DMS53 treated with DMSO at 0.1 percent for 48 hours (cell line): ENCODE measurements at regions not wholly inside any gene's neighbourhood (a gene's known extent, or its start where the extent isn't known, plus 50 kb on each side); places are given as distances from the start of the nearest gene placed in this dataset.

ENCODE experiments used
- DNase-seq: peaks from one replicate; lab custom pipeline; 2025; ENCODE audit not compliant: unreplicated experiment; lab: John Stamatoyannopoulos, UW

DNA sequence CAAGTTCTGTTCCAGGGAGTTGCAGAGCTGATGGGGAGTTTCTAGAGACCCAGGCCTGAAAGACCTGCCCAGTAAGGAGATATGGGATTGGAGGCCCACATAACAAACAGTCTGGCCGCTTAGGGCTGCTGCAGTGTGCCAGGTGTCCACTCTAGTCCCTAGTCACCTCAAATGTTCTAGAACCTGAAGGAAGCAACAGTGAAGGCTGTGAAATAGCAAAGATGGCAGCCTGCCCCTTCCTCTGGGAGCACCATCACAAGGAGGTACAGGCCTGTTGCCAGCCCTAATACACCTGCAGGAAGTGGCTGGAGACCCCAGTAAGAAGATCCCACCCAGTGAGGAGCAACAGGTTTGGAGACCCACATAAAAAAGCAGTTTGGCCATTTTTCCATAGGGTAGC is 783.8 kb upstream of the EDIL3 start:
- DNase-seq: no peak

DNA sequence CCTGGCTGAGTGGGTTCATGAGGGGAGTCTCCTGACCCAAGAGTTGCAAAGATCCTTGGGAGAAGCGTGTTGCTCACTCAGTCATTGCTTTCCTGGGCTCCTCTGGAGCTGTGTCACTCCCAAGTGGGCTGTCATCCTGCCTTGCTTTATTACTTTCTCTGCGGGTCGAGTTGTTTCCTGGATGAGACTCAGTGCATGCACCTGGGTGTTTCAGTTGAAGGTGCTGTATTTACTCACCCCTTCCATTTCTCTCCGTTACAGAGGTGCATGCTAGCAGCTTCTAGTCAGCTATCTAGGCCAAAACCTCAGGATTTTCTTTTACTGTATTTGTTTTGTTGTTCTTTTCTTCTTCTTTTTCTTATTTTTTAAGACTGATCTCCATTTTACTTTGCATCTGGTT is 785.5 kb upstream of the EDIL3 start:
- no peak for DNase-seq

DNA sequence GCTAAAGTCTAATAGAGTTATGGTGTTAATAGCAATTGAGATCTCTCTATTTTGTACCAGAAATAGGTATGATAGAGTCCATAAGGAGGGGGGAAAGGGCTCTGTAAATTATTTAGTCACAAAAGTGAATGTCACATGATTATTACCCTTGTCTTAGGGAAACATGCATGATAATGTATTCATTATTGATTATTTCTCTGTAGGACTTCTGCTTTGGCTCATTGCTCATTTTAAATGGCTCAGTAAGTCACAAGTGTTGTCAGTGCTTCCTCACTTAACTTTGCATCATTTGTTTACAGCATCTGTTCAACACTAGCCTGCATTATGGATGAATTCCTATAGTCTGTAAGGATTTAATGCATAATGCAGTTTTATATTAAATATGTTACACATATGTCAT is 788.8 kb upstream of the EDIL3 start:
- no peak for DNase-seq

DNA sequence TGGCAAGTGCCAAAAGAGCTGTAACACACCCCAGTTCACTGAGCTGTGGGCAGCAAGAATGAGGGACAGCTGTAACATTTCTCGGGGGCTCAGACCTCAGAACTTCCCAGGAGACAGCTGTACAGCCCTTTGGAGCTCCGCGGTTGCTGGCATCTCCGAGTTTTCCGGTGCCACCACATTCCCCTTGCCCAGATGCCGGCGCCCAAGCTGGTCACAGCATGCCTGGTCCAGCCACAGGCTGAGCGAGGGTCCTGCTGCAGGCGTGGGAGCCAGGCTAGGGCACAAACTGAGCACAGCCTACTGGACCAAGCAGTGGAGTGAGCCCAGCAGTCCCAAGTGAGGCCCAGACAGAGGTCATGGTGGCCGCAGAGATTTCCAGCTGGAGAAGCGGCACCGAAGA is 797.7 kb upstream of the EDIL3 start:
- DNase-seq: no peak

DNA sequence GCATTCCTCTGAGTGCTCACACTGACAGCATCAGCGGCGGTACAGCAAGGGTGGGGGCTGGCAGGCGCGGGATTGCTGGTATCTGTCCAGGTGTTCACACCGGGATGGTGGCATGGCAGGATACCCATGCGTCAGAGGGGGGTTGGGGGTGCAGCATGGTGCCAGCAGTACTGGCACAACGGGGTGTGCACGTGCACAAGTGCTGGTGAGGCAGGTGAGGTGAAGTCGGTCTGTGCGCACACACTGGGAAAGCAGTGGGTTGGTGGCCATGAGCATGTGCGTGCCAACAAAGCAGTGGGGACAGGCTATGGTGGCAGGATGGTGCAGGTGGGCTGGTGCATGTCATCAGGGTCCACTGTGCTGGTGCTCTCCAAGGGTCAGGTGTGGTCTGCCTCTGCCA is 819.6 kb upstream of the EDIL3 start:
- no peak for DNase-seq

DNA sequence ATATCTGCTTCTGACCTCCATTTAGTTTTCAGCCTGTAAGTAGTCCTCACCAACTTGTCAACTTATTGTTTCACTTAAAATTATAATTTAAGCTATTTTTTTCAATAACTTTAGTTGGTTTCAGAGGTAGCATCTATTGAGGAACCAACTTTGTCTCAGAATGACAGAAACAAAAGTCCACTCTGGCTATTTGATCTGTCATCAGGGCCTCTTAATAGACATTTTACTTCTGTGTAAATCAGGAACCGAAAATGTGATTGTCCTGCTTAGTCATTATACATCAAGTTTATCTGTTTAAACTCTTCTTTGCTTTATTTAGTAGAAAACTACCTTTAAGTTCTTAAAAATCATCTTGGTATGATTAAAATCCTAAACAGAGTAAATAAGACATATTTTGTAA is 820.8 kb upstream of the EDIL3 start:
- no peak for DNase-seq

DNA sequence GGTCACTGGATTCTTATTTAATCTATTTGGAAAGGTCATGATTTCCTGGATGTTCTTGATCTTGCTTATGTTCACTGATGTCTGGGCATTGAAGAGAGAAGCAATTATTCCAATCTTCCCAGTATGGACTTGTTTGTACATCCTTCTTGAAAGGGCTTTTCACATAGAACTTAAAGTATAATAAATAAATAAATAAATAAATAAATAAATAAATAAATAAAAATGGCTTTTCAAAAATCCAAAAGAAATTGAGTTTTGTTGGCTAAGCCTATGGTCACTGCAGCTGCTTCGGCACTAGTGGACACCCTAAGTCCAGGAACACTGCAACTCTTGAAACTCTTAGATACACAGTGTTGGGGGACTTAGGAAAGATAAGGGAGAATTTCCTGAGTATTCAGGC is 840.7 kb upstream of the EDIL3 start:
- DNase-seq: no peak

DNA sequence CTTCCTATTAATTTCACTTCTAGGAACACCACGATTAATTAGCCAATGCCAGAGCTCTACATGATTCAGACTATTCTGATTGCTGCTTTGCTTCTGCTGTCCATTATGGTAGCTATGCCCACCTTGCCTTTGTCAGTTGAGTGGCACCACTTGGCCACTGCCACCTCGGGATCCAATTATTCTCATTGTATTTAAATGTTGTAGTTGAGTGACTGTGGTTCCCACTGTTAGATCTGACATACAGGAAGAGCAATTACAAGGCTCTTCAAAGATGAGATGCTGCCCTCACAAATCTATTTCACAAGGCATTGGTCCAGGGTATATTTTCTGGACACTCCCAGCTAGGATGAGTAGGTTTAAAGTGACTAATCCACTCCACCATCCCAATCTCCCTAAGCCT is 864.5 kb upstream of the EDIL3 start:
- DNase-seq: no peak

DNA sequence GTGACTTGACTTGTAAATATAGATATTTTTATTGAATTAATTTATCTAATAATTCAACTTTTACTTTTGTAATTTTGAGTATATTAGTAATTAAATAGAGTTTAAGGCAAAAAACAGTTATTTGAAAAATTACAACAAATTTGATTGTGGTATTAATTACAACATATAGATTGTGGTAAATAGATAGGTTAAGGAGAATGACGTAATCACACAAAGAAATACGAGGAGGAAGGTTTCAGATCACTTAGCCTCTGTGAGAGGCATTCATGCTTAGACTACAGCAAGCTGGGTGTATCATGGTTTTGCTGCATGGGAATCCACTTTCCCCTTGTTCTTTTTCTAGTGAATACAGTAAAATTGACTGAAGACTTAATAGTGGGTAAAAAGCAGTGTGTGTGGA is 878.4 kb upstream of the EDIL3 start:
- no peak for DNase-seq

DNA sequence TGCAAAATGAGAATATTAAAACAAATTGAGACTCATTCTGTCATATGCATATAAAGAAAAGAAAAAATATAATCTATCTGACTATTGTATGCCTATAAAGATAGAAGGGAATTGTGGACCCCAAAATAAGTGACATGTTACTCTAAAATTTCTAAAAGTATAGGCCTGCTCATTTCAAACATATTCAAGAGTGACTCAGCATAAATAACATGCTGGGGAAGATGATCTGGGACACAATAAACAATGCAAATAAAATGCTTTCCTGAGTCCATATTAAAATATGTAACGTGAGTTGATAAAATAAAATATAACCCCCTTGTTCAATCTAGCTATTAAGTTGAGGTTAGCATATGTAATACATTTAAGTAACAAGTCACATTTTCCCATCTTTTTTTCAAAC is 882.0 kb upstream of the EDIL3 start:
- no peak for DNase-seq

DNA sequence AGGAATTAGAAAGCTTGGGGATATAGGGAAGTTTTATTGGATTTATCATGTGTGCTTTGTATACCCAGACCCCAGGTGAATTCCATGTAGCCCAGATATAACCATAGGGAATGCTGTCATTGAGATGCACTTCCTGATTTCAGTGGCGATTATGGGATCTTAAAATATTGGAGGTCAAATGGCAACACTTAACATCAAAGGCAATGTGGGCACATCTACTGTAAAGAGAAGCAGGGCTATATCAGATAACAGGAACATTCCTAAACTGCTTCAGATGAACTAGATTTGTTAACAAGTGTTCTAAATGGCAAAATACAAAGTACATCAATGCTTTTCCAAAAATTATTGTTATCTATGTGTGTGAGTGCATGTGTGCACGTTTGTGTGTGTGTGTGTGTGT is 883.5 kb upstream of the EDIL3 start:
- DNase-seq: no peak

DNA sequence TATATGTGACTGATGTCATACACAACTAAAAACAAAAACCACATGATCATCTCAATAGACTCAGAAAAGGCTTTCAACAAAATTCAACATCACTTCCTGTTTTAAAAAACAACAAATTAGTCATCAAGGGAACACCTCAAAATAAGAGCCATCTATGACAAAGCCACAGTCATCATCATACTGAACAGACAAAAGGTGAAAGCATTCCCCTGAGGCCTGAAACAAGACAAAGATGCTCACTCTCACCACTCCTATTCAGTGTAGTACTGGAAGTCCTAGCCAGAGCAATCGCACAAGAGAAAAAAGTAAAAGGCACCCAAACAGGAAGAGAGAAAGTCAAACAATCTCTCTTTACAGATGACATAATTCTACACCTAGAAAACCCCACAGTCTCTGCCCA is 893.5 kb upstream of the EDIL3 start:
- DNase-seq: peak; percentile 22

DNA sequence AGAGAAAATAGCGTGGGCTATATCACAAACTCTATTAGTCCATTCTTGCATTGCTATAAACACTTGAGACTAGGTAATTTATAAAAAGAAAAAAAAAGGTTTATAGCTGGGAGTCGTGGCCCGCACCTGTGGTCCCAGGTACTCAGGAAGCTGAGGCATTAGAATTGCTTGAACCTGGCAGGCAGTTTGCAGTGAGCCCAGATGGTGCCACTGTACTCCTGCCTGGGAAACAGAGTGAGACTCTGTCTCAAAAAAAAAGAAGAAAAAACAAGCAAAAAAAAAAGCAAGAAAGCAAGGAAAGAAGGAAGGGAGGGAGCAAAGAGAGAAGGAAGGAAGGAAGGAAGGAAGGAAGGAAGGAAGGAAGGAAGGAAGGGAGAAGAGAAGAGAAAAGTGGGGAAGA is 904.2 kb upstream of the EDIL3 start:
- no peak for DNase-seq

DNA sequence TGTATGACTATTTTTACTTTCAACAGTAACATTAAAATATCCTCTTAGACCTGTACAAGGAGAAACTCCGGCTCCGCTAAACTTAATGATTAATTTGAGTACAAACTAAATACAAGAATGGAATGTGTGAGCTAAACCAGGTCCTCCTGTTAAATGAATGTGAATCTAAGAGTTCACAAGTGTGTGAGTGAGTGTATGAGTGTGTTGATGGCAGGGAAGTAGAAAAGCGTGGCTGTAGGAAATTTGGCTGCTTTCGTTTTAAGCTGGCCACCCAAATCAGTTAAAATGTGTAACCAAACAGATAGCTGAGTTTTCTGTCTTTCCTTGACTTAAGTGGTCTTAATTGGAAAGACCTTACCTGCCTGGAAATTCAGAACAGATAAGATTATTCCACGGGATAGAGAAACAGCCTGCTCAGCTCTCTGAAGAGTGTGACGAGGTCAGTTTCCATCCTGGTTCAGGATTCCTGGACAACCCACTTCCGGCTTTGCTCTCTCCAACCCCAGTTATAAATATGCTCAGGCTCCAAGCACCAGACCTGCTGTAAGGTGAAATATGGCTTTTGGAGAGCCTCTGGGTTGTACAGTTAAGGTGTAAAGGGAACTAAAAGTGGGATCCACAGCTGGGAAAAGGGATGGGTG is 908.6 kb upstream of the EDIL3 start:
- peak; percentile 36 for DNase-seq

DNA sequence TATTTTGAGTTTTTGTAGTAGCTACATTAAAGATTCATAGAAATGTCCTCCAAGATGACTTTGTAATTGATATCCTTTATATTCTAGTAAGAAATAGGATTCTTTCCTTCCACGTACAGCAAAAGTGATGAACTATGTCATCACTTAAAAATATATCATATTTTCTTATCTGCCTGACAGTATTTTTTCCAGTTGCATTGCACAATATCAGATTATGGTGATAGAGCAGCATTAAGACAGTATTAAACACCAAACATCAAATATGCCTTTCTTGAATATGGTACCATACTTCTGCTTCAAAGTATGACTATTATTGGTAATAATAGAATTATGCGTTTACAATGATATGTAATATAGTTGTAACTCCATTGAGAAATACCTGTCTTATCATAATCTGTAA is 919.8 kb upstream of the EDIL3 start:
- no peak for DNase-seq

DNA sequence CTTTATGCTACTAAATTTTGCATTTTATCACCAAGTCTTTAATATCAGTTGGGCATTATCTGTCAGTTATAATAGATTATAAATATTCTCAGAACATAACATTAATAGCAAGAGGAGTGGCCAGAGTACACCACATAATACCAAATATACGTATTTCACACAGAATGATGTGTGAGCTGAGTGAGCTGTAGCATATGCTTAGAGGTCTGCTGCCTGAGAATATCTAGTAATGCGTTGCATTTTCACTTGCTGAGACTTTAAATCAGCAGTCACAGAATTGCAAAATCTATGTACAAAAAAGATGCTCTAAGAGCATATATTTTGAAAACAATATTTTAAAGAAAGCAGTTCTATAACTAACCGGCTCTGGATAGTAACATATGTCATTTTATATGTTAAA is 921.1 kb upstream of the EDIL3 start:
- DNase-seq: no peak

DNA sequence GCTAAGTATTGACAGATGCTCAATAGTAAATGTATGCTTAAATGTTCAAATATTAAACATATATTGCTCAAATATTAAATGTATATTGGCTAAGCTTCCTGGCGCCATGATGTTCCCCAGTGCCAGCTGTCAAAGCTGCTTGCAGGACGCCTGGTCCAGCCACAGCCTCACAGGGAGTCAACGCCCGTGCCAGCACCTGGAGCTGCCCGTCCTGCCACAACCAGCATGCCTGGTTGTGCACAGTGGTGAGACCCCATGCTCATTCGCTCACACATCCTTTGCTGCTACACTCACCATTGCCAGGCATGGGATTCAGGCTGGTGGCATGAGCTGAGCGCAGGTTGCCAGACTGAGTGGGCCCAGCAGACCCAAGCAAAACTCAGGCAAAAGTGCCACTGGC is 926.9 kb upstream of the EDIL3 start:
- DNase-seq: no peak

DNA sequence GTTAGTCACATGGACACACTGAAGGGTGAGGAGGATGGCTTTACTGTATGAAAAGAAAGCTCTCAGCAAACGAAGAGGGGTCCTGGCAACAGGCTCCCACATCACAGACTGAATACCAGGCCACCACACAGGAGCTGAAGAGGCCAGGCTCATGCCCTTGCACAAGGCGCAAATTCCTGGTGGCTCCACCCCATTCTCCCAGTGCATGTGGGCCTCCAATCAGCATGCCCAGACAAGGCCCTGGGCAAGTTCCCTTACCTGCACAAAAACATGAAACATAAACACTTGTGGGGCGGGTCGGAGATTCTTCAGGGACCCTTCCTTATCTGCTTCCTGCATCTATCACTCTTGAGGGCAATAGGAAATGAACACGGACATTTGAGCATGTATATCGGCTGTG is 935.8 kb upstream of the EDIL3 start:
- no peak for DNase-seq

DNA sequence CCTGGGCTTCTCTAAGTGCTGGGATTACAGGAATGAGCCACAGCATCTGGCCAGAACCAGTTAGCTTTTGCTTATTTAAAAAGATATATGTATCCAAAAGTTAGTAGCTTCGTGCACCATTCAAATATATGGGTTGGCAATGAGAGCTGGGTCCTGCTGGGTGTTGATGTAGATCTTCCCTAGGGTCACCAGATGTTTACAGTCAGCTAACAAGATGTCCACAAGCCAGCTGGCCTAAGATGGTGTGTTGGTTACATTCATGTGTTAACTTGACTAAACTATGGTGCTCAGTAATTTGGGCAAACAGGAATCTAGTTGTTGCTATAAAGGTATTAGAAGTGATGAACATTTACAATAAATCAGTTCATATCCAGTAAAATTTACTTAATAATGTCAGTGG is 948.6 kb upstream of the EDIL3 start:
- DNase-seq: no peak

DNA sequence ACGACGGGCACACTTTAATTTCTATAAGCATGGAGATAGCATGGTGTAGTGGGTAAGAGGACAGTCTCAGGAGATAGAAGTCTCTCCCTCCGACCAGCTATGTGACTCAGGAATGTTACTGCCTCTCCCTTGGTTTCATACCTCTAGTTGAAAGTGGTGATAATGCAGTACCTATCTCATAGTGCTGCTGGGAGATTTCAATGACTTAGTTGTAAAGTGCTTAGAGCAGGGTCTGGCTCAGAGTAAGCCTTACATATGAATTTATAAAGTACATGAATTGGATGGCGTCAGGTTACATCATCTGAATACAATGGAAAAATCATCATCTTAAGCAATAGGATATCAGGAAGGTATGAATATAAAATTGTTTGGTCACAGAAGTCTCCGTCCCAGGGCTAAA is 952.8 kb upstream of the EDIL3 start:
- no peak for DNase-seq

DNA sequence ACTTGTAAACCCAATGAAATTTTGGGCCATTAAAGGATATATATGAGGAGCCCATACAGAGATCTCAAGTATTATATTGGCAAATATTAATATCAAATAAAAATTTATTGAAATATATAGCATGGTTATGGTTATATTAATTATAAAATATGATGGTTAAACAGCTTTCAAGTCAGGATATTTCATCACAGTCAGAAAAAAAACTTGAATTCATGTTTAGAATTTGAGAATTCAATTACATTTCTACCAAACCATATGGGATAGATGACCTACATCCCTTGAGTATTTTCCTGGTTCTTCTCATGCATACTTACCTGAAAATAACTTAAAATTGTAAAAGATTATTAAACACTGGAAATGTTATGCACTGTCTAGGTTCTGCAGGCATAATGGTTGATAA is 956.1 kb upstream of the EDIL3 start:
- no peak for DNase-seq

DNA sequence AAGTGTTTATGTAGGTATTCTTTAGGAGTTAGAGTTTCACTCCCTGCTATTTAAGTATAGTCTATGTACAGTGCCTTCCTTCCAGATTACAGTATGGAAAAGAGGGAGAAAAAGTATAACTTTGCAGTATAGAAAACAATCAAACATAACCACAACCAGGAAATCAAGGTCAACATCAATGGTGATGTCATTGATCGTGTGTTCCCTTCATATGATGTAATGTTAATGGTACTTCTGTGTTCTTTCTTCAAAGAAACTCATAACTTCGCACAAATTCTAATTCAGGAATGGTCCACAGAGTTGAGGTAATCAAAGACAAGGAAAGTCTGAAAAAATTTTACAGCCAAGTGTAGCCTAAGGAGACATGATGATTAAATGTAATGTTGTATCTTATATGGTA is 961.1 kb upstream of the EDIL3 start:
- DNase-seq: no peak

DNA sequence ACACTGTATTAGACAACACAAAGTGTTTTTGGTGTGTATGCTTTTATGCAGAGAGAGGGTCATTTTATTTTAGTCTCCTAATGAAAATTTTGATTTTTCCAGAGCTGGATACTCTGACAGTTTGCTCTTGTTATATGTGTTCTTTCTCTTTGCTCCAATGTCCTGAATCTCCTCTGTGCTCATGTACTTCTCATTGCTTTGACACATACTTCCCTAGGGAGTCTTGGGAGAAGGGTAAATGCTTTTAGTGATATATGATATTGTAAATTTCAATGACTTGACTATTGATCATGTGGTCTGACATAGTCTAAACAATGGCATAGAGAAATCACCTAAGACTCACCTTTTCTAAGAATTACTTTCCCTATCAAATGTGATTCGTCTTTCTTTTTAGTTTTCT is 972.6 kb upstream of the EDIL3 start:
- DNase-seq: no peak

DNA sequence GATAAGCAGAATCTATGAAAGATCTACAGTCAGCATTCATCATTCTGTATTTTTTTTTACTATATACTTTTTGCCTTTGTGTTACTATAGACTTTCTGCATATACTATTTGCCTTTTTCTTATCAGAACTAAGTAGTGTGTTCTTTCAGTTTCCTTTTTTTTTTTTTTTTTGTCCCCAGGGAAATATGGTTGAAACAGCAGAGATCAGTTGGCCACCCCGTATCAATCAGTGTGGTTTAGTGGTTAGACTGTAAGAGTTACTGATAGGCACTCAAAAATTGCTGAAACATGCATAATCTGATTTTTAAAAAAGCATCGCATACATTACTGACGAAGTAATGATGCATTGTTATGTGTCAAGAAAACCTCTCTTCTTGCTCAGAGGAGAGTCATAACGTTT is 990.8 kb upstream of the EDIL3 start:
- no peak for DNase-seq
